Trophoblast cell (in vitro differentiated cells and primary cell): ENCODE measurements at regions not wholly inside any gene's neighbourhood (a gene's known extent, or its start where the extent isn't known, plus 50 kb on each side); places are given as distances from the start of the nearest gene placed in this dataset.
"Not testable (repeated sequence)": the region's sequence is repeated elsewhere in the genome, so short reads cannot be mapped to it uniquely, and the experiment has no call there.

ENCODE experiments used
- DNase-seq, 2 donors: peaks; one replicate each; pipeline ENCODE4 v3.0.0-alpha.2; 2016
- H2AFZ ChIP-seq: 2 replicates; pipeline ENCODE4 v1.6.1; 2013; ENCODE audit warnings: low read length, moderate library complexity, mild to moderate bottlenecking; ENCODE audit not compliant: insufficient read depth, poor library complexity
- H2AK5ac ChIP-seq: 2 replicates; pipeline ENCODE4 v1.6.1; 2013; ENCODE audit warnings: mild to moderate bottlenecking, low read length
- H2BK120ac ChIP-seq: 2 replicates; pipeline ENCODE4 v1.6.1; 2013; ENCODE audit warnings: low read length, mild to moderate bottlenecking, moderate library complexity; ENCODE audit not compliant: insufficient read depth, poor library complexity
- H2BK12ac ChIP-seq: 2 replicates; pipeline ENCODE4 v1.6.1; 2013; ENCODE audit warnings: mild to moderate bottlenecking, low read length, moderate library complexity
- H2BK5ac ChIP-seq: 2 replicates; pipeline ENCODE4 v1.6.1; 2013; ENCODE audit warnings: low read length, low read depth, moderate library complexity, mild to moderate bottlenecking; ENCODE audit not compliant: poor library complexity
- H3K14ac ChIP-seq: 2 replicates; pipeline ENCODE4 v1.6.1; 2013; ENCODE audit warnings: mild to moderate bottlenecking, low read length
- H3K18ac ChIP-seq: 2 replicates; pipeline ENCODE4 v1.6.1; 2013; ENCODE audit warnings: mild to moderate bottlenecking, low read length
- H3K23ac ChIP-seq: 2 replicates; pipeline ENCODE4 v1.6.1; 2013; ENCODE audit warnings: low read length
- H3K27ac ChIP-seq: 2 replicates; pipeline ENCODE4 v1.5.1; 2013; ENCODE audit warnings: low read depth, mild to moderate bottlenecking, inconsistent platforms, low read length, moderate library complexity
- H3K27me3 ChIP-seq: 2 replicates; pipeline ENCODE4 v1.6.1; 2013; ENCODE audit warnings: inconsistent platforms, mild to moderate bottlenecking, low read length, moderate library complexity; ENCODE audit not compliant: insufficient read depth
- H3K36me3 ChIP-seq, 2 experiments: 1 replicate in 1 of 2; 2 replicates in 1 of 2; pipeline ENCODE4 v1.6.1; 2013; ENCODE audit warnings: low read length in 2 of 2, mild to moderate bottlenecking in 2 of 2, moderate library complexity in 1 of 2; ENCODE audit not compliant: insufficient read depth in 2 of 2, control insufficient read depth in 1 of 2
- H3K4ac ChIP-seq: 2 replicates; pipeline ENCODE4 v1.6.1; 2013; ENCODE audit warnings: low read depth, mild to moderate bottlenecking, low read length, moderate library complexity
- H3K4me1 ChIP-seq, 2 experiments: 1 replicate in 1 of 2; 2 replicates in 1 of 2; pipeline ENCODE4 v1.6.1; 2013; ENCODE audit warnings: low read length in 2 of 2, mild to moderate bottlenecking in 2 of 2, moderate library complexity in 1 of 2; ENCODE audit not compliant: insufficient read depth in 2 of 2, control insufficient read depth in 1 of 2
- H3K4me2 ChIP-seq: 2 replicates; pipeline ENCODE4 v1.6.1; 2013; ENCODE audit warnings: inconsistent platforms, mild to moderate bottlenecking, low read length, moderate library complexity
- H3K4me3 ChIP-seq: 2 replicates; pipeline ENCODE4 v1.5.1; 2013; ENCODE audit warnings: mild to moderate bottlenecking, low read depth, low read length, inconsistent platforms
- H3K79me1 ChIP-seq: one replicate; pipeline ENCODE4 v1.6.1; 2013; ENCODE audit warnings: low read length
- H3K79me2 ChIP-seq: 2 replicates; pipeline ENCODE4 v1.6.1; 2013; ENCODE audit warnings: low read length, mild to moderate bottlenecking; ENCODE audit not compliant: control insufficient read depth, insufficient read depth, poor library complexity
- H3K9ac ChIP-seq: 2 replicates; pipeline ENCODE4 v1.6.1; 2013; ENCODE audit warnings: mild to moderate bottlenecking, low read length
- H3K9me3 ChIP-seq: 2 replicates; pipeline ENCODE4 v1.6.1; 2013; ENCODE audit warnings: low read depth, mild to moderate bottlenecking, control low read depth, inconsistent platforms, low read length; ENCODE audit not compliant: insufficient read depth
- H4K12ac ChIP-seq: 2 replicates; pipeline ENCODE4 v1.6.1; 2013; ENCODE audit warnings: low read depth, mild to moderate bottlenecking, low read length, moderate library complexity
- H4K8ac ChIP-seq: 2 replicates; pipeline ENCODE4 v1.6.1; 2013; ENCODE audit warnings: low read depth, mild to moderate bottlenecking, low read length, moderate library complexity
- H4K91ac ChIP-seq: one replicate; pipeline ENCODE4 v1.6.1; 2013; ENCODE audit warnings: low read depth, mild to moderate bottlenecking, low read length, moderate library complexity
- WGBS: extraction: QIAGEN DNeasy Blood & Tissue Kit; methylation state at CpG from one replicate; pipeline ENCODE4 v1.1.7; 2013; ENCODE audit warnings: missing lambda C conversion rate; ENCODE audit not compliant: insufficient read length, insufficient coverage; ENCODE audit errors: extremely low coverage; 5-methylcytosine and 5-hydroxymethylcytosine counted together

DNA sequence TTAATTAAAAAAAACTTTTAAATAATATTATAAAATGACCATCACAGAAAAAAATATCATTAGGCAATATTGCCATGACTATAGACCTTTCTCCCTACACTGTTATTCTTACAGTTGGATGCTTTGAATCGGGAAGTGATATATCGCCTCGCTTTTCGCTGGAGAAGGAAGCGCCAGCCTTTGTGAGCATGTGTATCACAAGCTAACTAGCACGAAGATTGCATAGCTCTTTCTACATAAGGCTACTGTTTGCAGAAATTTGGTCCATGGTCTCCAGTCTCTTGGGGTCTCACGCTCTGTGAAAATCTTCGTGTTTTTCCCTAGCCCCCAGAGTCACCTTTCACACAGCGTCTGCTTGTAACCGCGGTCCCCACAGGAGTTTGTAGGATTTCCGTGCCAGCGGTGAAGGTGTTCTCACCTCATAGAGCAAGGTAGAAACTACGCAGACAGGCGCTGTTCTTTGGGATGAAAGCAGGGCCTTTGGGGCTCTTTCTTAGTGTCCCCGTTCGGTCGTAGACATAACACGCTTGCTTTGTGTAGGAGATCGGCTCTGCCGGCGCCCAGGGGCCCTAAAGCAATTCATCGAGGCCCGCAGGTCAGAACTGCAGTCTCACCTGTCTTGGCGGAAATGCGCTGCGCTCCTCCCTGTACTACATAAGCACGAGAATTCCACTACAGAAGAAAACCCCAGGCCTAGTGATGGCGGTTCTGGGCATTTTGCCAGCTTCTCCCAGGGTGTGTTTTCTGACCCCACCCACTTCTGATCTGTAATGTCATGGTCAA lies 214.5 kb upstream of the NOTCH2NLA start:
- not testable (repeated sequence) for H2BK12ac ChIP-seq, H3K4me2 ChIP-seq, H2AK5ac ChIP-seq, H3K36me3 ChIP-seq, H3K4me1 ChIP-seq, H3K79me2 ChIP-seq, H3K18ac ChIP-seq, H3K27me3 ChIP-seq, H3K4ac ChIP-seq, H4K8ac ChIP-seq, H3K4me3 ChIP-seq, H2AFZ ChIP-seq, H2BK5ac ChIP-seq, H3K23ac ChIP-seq, H4K91ac ChIP-seq, H3K14ac ChIP-seq, H3K27ac ChIP-seq, H3K9me3 ChIP-seq, H2BK120ac ChIP-seq, H3K79me1 ChIP-seq, H4K12ac ChIP-seq, H3K9ac ChIP-seq
- no CpG with 5 or more reads among the region's 29 CpGs for WGBS
- peak in 1 of 2 donors; percentile 0 for DNase-seq

DNA sequence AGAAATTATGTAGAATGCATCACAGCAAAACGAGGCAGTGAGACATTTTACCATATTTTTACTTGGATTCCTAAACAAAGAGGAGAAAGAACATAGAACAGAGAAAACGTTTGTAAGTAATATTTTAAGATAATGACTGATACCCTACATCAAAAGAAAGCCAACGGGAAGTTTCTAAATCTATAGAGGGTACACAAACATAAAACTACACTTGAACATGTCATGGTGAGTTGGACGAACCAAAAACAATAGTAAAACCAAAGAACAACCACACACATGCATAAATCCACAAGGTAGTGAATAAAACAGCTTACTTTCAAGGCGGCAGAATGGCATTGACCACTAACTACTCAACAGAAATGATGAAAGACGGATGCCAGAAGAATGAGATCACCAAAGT lies 209.7 kb upstream of the NOTCH2NLA start:
- DNase-seq, H3K27ac ChIP-seq, H4K12ac ChIP-seq, H3K4me2 ChIP-seq, H3K4ac ChIP-seq, H2BK12ac ChIP-seq, H3K4me3 ChIP-seq, H3K27me3 ChIP-seq, H3K18ac ChIP-seq, H2BK120ac ChIP-seq, H2BK5ac ChIP-seq, H2AFZ ChIP-seq, H4K8ac ChIP-seq, H3K79me2 ChIP-seq, H3K36me3 ChIP-seq, H3K79me1 ChIP-seq, H3K14ac ChIP-seq, H3K9ac ChIP-seq, H4K91ac ChIP-seq, H3K9me3 ChIP-seq, H3K23ac ChIP-seq, H2AK5ac ChIP-seq, H3K4me1 ChIP-seq: not testable (repeated sequence)
- WGBS: no CpG with 5 or more reads among the region's 6 CpGs

DNA sequence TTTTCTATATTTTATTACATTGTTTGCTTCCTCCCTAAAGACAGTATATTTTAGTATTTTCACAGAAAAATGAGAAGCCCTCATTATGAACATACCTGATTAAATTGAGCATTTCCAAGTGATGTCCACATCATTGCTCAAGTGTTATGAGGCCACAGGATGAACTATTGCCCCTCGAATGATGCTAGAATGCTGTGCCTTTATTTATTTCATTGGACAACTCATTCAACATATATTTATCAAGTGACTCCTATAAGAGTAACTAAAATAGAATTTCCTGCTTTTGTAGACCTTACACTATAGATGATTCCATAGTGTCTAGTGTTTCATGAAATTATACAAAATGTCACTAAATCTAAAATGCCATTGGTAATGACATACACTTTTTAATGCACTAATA lies 187.8 kb upstream of the NOTCH2NLA start:
- H3K23ac ChIP-seq, H2BK5ac ChIP-seq, H3K14ac ChIP-seq, H4K8ac ChIP-seq, H3K4ac ChIP-seq, H3K79me2 ChIP-seq, H2AK5ac ChIP-seq, H4K12ac ChIP-seq, H3K27me3 ChIP-seq, H3K4me1 ChIP-seq, H2BK12ac ChIP-seq, H3K9ac ChIP-seq, H3K9me3 ChIP-seq, H3K36me3 ChIP-seq, H4K91ac ChIP-seq, H3K4me3 ChIP-seq, H3K4me2 ChIP-seq, H3K27ac ChIP-seq, H3K18ac ChIP-seq, H2AFZ ChIP-seq, H3K79me1 ChIP-seq, DNase-seq, H2BK120ac ChIP-seq: not testable (repeated sequence)
- WGBS: no CpG with 5 or more reads among the region's 1 CpG

DNA sequence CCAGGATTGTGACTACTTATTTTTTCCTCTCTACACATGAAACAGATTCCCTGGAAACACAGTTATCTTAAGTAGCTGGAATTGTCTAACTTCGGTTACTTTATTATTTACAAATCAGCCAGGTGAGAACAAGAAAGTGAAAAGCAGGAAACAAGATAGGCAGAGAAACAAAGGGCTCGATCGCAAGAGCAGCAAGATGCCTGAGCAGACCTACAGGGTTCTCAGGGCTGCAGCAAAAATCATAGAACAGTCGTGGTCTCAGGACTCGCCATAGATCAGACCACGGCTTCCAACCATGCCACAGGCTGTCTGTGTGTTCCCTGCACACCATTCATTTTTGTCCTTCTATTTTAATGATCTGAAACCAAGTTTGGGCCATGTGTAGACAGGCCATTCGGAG lies 186.2 kb upstream of the NOTCH2NLA start:
- not testable (repeated sequence) for H3K4me1 ChIP-seq, H2BK120ac ChIP-seq, H2BK12ac ChIP-seq, H3K18ac ChIP-seq, H4K12ac ChIP-seq, H3K27ac ChIP-seq, H4K8ac ChIP-seq, H2BK5ac ChIP-seq, H3K4ac ChIP-seq, H3K79me2 ChIP-seq, H3K4me3 ChIP-seq, H4K91ac ChIP-seq, H3K36me3 ChIP-seq, H3K23ac ChIP-seq, H3K4me2 ChIP-seq, DNase-seq, H2AFZ ChIP-seq, H3K79me1 ChIP-seq, H3K27me3 ChIP-seq, H3K9me3 ChIP-seq, H3K9ac ChIP-seq, H3K14ac ChIP-seq, H2AK5ac ChIP-seq
- no CpG with 5 or more reads among the region's 7 CpGs for WGBS
